ENCODE measurements at regions not wholly inside any gene's neighbourhood (a gene's known extent, or its start where the extent isn't known, plus 50 kb on each side); places are given as distances from the start of the nearest gene placed in this dataset.

DNA sequence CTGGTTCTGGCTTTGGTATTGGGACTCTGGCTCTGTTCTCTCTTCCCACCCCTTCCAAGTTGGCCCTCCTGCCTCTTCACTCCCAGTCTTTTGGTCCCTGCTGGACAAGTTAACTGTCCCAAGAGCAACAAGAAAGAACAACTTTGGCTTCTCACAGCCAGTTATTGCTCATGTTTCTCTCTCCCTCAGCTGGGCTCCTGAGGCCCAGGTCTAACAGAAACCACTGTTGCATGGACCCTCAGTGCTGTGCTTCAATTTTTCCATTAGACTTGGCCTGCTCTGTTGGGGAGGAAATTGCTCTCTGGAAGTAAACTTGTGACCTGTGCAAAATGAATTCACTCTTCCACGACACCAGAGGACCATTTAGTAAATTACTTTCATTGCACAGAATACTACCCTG, 64.5 kb downstream of the CHST2 start:
- no peaks in the 10 kb centered on the region for H3K27me3 ChIP-seq
- H3K36me3 ChIP-seq, result no peaks in the 10 kb centered on the region
- no peak for TF ChIP-seq POLR2A (IDR thresholded peaks at IDR 0.05)
- TF ChIP-seq, protein P1, sequence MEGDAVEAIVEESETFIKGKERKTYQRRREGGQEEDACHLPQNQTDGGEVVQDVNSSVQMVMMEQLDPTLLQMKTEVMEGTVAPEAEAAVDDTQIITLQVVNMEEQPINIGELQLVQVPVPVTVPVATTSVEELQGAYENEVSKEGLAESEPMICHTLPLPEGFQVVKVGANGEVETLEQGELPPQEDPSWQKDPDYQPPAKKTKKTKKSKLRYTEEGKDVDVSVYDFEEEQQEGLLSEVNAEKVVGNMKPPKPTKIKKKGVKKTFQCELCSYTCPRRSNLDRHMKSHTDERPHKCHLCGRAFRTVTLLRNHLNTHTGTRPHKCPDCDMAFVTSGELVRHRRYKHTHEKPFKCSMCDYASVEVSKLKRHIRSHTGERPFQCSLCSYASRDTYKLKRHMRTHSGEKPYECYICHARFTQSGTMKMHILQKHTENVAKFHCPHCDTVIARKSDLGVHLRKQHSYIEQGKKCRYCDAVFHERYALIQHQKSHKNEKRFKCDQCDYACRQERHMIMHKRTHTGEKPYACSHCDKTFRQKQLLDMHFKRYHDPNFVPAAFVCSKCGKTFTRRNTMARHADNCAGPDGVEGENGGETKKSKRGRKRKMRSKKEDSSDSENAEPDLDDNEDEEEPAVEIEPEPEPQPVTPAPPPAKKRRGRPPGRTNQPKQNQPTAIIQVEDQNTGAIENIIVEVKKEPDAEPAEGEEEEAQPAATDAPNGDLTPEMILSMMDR (IDR thresholded peaks at IDR 0.05), result no peak
- H3K4me3 ChIP-seq, result no peak overlapping the region
- H3K9me3 ChIP-seq, result no peaks in the 10 kb centered on the region
- no peaks in the 10 kb centered on the region for H3K4me1 ChIP-seq
- DNase-seq, result no peak
- no peak overlapping the region for H3K27ac ChIP-seq

DNA sequence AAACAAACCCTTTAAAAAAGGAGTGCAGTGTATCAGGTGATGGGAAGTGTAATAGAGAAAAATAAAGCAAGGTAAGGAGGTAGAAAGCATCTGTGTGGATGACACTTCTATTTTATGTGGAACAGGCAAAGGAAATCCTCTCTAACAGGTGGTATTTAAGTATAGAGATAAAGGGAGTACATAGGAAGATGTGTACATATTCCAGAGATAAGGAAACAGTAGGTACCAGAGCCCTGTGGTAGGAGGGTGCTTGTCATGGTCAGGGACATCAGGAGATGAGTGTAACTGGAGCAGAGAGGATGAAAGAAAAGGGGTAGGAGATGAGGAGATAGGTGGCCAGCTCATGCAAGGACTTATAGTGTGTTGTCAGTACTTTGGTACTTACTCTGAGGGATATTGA, 65.8 kb downstream of the CHST2 start:
- no peak overlapping the region for H3K4me3 ChIP-seq
- DNase-seq, result no peak
- no peaks in the 10 kb centered on the region for H3K9me3 ChIP-seq
- H3K27me3 ChIP-seq, result no peaks in the 10 kb centered on the region
- TF ChIP-seq, protein P1 (IDR thresholded peaks at IDR 0.05), result no peak
- no peak for TF ChIP-seq POLR2A (IDR thresholded peaks at IDR 0.05)
- no peaks in the 10 kb centered on the region for H3K4me1 ChIP-seq
- no peak overlapping the region for H3K27ac ChIP-seq
- no peaks in the 10 kb centered on the region for H3K36me3 ChIP-seq

DNA sequence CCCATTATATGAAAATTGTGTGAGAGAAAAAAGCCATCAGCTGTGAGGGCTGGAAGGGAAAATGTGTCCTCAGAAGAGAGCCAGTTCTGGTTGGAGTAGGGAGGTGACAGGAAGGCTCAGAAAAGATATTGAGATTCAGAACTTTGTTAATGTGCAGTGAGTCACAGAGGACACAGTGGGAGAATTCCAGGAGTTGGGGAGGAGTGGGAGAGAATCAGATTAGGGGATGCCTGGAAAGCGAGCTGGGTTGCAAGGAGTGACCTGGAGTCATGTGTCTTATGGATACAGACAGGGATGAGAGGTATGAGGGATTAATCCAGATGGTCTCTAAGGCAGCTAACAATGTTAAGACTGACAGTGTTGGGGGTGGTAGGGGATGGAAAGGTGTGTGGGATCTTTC, 67.5 kb downstream of the CHST2 start:
- Histone ChIP-seq H3K4me1 (no peaks in the 10 kb centered on the region), H3K27ac (no peak overlapping the region), H3K4me3 (no peak overlapping the region), H3K9me3 (no peaks in the 10 kb centered on the region), H3K27me3 (no peaks in the 10 kb centered on the region), H3K36me3 (no peaks in the 10 kb centered on the region)
- TF ChIP-seq, protein P1 (IDR thresholded peaks at IDR 0.05), result no peak
- TF ChIP-seq POLR2A (IDR thresholded peaks at IDR 0.05), result no peak
- no peak for DNase-seq

DNA sequence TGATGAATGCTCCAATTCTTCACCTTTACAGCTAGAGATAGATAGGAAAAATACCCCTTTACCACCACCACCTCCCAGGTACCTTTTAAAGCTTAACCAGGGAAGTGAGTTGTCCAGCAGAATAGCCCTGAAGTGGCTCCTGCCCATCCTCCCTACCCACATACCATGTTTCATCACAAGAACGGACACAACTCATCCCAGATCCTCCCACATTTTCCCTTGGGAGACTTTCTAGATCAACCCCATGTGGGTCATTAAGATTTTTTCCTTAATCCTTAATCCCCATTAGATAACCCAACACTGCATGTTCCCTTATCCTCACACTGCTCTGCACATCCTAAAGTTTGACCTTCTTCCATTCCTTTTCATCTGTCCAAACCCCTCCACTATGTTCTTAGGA, 69.3 kb downstream of the CHST2 start:
- no peak overlapping the region for H3K27ac ChIP-seq

DNA sequence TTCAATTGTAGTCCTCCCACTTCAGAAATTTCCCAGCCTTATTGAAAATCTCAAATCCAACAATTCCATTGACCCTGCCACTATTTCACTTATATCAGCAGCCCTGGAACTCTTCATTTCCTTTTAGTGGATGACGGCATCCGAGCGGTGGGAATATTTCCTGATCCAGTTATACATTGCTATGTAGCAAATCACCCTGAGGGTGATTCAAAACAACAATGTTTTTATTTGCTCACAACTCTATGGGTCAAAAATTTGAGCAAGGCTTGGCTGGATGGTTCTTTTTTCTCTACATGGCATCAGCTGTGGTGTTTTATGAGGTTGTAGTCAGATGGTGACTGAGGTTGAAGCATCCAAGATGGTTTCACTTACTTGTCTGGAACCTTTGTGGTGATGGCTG, 70.5 kb downstream of the CHST2 start:
- no peak for DNase-seq
- TF ChIP-seq, protein P1 (IDR thresholded peaks at IDR 0.05), result no peak
- TF ChIP-seq POLR2A (IDR thresholded peaks at IDR 0.05), result no peak
- no peaks in the 10 kb centered on the region for H3K27me3 ChIP-seq
- no peaks in the 10 kb centered on the region for H3K36me3 ChIP-seq
- H3K9me3 ChIP-seq, result no peaks in the 10 kb centered on the region
- H3K4me3 ChIP-seq, result no peak overlapping the region
- no peak overlapping the region for H3K27ac ChIP-seq
- H3K4me1 ChIP-seq, result no peaks in the 10 kb centered on the region

More for the DNA sequence above, 69.3 kb downstream of the CHST2 start:
- H3K9me3 ChIP-seq, result no peaks in the 10 kb centered on the region
- no peaks in the 10 kb centered on the region for H3K36me3 ChIP-seq
- H3K4me1 ChIP-seq, result no peaks in the 10 kb centered on the region
- H3K27me3 ChIP-seq, result no peaks in the 10 kb centered on the region
- H3K4me3 ChIP-seq, result no peak overlapping the region
- TF ChIP-seq, protein P1 (IDR thresholded peaks at IDR 0.05), result no peak
- no peak for TF ChIP-seq POLR2A (IDR thresholded peaks at IDR 0.05)
- DNase-seq, result no peak

DNA sequence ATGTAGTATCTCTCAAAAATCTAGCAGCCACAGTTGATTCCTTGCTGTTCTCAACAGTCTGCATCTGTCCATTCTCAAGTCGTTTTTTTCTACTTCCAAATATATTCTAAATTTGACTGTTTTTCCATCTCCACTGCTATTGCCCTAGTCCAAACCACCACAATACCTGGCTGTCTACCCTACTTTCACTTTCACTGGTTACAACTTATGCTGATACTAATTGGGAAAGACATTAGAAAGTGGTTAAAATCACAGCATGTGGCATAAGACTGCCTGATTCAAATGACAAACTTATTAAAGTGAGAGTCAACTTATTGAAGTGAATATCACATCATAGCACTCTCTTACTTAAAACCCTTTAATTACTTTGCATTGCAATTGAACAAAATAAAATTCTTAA, 72.6 kb downstream of the CHST2 start:
- Histone ChIP-seq H3K4me1 (no peaks in the 10 kb centered on the region), H3K27ac (no peak overlapping the region), H3K36me3 (no peaks in the 10 kb centered on the region), H3K27me3 (no peaks in the 10 kb centered on the region), H3K4me3 (no peak overlapping the region), H3K9me3 (no peaks in the 10 kb centered on the region)
- TF ChIP-seq POLR2A (IDR thresholded peaks at IDR 0.05), result no peak
- DNase-seq, result no peak
